KG1 (cell line): ENCODE measurements at regions not wholly inside any gene's neighbourhood (a gene's known extent, or its start where the extent isn't known, plus 50 kb on each side); places are given as distances from the start of the nearest gene placed in this dataset.

Source experiments
- DNase-seq: peaks from one replicate; lab custom pipeline; 2025; lab: John Stamatoyannopoulos, UW

GRCh38 chr1:81618376-81618775 is 182.4 kb upstream of the ADGRL2 start:
- DNase-seq: no peak

- DNase-seq: no peak
Observed at GRCh38 chr1:81617308-81617967, 183.3 kb upstream of the ADGRL2 start.

DNA sequence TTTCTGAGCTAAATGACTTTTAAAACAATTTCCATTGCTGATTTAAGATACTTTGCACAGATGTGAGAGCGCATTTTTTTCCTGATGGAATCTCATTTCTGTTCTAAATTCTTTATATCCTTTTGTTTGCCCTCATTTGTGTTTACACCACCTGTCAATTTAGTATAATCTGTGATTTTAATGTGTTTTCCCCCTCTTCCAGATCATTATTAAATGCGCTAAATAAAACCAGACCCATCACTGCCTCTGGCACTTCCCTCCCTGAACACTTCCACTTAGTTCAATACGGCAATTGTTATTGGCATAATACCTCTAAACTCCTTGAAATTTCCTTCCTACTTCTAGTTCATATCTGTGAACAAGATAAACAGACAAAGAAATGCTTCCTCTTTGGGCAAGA is 186.9 kb upstream of the ADGRL2 start:
- DNase-seq: no peak

DNA sequence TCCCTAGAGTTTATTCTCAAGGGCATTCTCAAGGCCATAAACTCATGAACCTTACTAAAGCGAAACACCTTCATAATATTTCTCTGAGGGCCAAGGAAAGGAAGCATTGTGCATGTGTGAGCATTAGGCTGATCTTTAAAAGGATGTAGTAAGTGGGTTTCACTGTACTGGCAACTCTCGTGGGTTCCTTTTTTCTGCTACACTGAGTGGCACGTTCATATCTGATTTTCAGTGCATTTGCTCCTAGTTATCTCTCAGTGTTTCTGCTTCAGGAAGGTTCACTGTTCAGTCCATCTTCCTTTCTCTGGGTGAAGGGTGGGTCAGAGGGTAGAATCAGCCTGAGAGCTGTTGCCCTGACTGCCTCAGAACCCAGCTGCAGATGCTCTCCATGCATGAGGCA is 192.8 kb upstream of the ADGRL2 start:
- no peak for DNase-seq

DNA sequence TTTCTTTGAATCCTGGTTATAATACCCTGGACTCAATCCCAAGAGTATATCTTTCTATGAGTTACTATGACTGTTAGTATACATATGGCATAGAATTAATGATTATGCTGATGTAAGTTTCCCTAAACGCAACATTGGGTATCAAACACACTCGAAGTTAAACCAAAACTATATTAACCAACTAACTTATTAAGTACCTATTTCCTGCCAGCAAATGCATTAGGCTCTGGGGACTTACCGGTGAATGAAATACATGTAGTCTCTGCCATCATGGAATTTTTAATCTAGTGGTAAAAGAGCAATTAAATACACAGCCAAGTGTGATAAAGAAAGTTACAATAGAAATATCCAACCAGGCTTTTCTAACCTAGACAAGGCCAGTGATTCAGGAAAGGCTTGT is 193.6 kb upstream of the ADGRL2 start:
- DNase-seq: no peak

GRCh38 chr1:81606656-81607055 is 194.1 kb upstream of the ADGRL2 start:
- no peak for DNase-seq

DNA sequence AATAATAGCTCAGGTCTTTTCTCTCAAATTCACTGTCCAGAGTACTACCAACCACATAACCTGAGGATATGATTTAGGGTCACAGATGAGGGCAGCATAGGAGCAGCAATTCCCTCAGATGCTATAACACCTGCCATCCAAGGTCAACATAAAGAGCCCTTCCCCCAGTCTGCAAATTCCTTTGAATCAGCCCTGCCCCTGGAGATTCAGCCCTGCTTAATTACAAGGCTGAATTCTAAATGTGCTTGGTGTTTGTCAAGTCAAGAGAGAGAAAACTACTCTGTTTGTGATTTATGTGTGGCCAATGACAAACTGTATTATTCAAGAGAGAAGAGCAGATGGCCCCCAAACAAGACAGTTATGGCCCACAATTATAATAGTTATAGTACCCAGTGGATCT is 195.7 kb upstream of the ADGRL2 start:
- no peak for DNase-seq

DNA sequence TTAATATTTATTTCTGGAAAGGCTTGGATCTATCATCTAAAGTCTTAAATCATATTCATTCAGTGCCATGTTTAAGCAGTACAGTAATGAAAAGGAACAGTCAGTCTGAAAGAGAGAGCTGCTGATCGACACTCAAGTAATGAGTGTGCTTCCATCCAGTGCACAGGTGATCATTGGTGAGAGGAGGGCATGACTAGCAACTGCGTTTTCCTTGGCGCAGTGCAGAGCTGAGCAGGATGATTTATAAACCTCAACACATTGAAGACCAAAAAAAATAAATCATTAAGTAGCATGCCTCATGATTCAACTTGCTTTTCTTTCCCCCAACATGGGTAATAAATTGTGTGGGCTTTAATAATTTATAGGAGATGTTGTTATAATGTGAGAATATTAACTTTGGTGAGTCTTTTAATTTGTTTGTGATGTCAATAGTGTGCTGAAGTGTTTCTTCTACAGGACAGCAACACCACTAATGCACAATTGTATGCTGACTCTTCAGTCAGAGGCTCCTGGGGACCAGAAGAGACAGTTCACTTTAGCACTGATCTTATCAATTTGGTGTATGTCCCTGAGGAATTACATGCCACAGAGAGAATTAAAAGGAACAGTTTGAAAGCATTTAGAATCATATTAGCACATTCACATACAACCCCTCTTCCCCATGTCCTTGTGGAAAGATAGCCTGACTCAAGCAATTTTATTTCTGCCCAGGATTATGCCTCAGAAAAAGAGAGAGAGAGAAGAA is 199.7 kb upstream of the ADGRL2 start:
- DNase-seq: no peak

DNA sequence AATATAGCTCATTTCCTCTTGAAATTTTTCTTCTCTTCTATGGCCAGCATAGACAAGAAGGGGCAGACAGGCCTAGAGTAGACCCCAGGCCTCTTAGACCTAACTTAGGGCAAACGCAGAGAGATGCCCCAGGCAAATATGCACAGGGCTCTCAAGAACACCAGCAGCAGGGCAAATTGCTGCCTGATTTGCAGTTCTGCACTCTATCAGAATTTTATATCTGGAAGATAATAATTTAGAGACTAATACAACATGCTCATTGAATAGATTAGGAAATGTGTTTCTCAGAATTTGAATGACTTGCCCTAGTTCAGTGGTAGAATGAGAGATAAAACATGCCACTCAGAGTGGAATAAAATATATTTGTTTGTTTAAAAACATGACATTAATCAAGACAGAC is 200.4 kb upstream of the ADGRL2 start:
- DNase-seq: no peak

DNA sequence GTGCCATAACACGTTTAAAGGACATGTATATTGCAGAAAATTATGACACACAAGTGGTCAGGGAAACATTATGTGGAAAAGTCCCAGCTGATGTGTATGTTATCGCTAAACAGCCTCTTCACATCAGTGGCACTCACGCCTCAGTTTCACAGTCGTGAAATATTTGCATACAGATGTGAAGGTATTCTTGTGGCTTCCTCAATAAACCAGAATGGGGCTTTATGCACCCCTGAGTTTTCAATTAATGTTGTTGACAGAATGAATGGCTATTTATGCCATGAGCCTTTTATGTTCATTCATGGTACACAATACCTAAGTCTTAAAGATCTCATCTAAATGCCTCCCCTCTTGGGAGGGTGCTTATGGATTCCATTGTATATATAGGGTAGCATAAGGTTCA is 202.1 kb upstream of the ADGRL2 start:
- no peak for DNase-seq

- DNase-seq: no peak
Observed at GRCh38 chr1:81597720-81598426, 202.9 kb upstream of the ADGRL2 start.

DNA sequence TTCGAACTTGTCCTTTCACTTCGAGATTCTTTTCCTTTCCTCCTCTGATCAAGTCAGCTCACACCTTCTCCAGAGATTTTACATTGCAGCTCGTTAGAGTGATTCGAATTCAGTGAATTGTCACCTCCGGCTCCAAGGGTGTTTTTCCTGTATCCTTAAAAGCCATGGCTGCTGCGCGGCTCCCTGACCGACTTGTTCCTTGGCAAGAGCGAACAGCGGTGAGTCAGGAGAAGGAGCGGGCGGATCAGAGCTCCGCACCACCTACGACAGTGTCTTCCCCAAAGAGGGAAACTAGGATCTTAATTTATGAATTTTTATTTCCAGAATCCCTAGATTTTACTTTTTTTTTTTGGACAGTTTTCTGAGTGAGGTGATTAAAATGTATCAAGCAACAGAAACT is 204.4 kb upstream of the ADGRL2 start:
- DNase-seq: no peak

DNA sequence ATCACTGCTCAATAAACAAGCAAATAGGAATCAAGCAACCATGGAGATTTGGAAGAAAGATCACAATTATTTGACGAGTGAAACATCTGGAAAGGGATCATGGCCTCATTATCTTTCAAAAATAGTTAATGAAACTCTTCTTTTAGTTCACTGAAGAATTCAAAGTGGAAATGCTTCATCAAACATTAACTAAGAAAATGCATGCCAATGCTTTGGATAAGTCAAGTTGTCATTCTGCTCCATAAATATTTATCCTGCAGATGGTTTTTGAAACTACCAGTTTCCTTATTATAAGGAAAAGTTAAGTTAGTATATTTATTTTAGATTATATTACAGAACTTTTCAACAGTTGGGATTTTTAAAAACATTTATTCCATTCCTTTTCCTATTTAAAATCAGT is 206.5 kb upstream of the ADGRL2 start:
- DNase-seq: no peak

DNA sequence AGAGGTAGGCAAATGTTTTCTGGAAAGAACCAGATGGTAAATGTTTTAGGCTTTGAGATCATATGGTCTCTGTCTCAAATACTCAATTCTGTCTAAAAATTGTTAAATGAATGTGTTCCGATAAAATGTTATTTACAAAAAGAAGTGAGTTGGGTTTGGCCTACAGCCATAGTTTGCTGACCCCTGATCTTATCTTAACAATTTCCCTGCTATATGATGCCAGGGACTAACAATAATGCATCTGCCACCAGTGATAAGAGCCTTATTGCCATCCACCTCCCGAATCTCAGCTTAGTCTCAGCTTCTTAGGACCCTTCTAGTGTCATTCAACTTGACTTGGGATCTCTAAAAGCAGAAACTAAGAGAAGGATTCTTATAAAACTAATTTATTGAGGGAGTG is 208.5 kb upstream of the ADGRL2 start:
- no peak for DNase-seq

DNA sequence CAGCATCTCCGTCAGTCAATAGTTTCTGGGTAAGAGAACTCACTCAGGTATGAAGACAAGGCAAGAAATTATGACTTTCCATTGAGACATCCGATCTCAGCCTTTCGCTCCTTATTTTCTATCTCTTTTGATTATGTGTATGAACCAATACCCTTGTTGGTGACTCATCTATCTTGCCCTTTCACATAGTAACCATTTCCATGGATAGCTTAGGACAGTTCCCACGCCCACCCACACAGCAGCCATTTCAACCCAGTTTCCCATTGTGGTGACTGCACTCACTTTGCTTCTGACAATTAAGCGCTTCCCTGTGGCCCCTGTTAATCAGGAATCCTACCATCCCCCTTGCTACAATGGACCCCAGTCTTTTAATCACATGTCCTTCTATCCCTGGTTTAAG is 210.6 kb upstream of the ADGRL2 start:
- DNase-seq: no peak

DNA sequence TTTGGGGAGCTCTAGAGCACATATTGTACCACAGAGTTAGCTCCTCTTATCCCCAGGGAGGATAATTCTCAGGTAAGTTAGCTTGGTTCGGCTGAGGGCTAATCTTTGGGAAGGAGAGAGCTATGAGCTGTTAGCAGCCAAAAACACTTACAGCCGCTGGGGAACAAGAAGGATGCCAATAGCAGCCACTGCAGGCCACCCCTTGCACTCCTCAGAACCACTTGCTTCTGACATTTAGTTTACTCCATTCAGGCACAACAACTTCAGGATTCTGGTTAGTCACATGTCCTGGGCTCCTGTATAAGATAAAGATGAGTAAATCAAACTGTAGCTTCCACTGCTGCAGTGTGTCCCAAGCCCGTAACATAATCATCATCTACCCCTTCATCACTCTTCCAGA is 212.6 kb upstream of the ADGRL2 start:
- no peak for DNase-seq

- DNase-seq: no peak
Observed at GRCh38 chr1:81587426-81587825, 213.3 kb upstream of the ADGRL2 start.

- DNase-seq: no peak
Observed at GRCh38 chr1:81585371-81585770, 215.4 kb upstream of the ADGRL2 start.

- DNase-seq: no peak
Observed at GRCh38 chr1:81584398-81584797, 216.3 kb upstream of the ADGRL2 start.

- DNase-seq: no peak
Observed at GRCh38 chr1:81583878-81584277, 216.9 kb upstream of the ADGRL2 start.

- DNase-seq: no peak
Observed at GRCh38 chr1:81582467-81582986, 218.2 kb upstream of the ADGRL2 start.

- no peak for DNase-seq
Observed at GRCh38 chr1:81578867-81579266, 221.9 kb upstream of the ADGRL2 start.
